Stimulated activated CD8-positive, alpha-beta memory T cell treated with anti-CD3 and anti-CD28 coated beads, Interleukin-15, amount 100 ng/mL, for 48 hours (primary cell): ENCODE measurements at regions not wholly inside any gene's neighbourhood (a gene's known extent, or its start where the extent isn't known, plus 50 kb on each side); places are given as distances from the start of the nearest gene placed in this dataset.

Source experiments
- DNase-seq, 2 donors: peaks; one replicate each; pipeline ENCODE4 v3.0.0-alpha.2; 2020; ENCODE audit warnings: low read depth in 2 of 2

DNA sequence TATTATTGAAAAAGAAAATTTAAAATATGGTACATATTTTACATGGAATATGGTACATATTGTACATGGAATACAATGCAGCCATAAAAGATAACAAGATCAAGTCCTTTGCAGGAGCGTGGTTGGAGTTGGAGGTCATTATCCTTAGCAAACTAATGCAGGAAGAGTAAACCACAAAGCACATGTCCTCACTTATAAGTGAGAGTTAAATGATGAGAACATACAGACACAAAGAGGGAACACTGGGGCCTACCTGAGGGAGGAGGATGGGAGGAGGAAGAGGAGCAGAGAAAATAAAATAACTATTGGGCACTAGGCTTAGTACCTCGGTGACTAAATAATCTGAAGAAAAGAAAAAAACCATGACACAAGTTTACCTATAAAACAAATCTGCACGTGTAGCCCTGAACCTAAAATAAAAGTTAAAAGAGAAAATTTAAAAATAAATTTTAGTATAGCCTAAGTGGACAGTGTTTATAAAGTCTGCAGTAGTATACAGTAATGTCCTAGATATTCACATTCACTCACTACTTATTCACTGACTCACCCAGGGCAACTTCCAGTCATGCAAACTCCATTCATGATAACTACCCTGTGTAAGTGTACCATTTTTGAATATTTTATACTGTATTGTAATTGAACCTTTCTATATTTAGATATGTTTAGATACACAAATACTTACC lies 204.4 kb downstream of the FAM76B start:
- no peak for DNase-seq

DNA sequence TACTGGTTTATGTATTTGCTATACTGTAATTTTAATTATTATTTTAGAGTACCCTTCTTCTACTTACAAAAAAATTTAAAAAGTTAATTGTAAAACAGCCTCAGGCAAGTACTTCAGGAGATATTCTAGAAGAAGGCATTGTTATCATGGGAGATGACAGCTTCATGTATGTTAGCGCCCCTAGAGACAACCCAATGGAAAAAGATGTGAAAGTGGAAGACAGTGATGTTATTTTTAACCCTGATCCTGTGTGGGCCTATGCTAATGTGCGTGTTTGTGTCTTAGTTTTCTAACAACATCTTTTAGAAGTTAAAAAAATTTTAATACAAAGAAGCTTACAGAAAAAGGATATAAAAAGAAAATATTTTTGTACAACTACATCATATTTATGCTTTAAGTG lies 205.0 kb downstream of the FAM76B start:
- no peak for DNase-seq

DNA sequence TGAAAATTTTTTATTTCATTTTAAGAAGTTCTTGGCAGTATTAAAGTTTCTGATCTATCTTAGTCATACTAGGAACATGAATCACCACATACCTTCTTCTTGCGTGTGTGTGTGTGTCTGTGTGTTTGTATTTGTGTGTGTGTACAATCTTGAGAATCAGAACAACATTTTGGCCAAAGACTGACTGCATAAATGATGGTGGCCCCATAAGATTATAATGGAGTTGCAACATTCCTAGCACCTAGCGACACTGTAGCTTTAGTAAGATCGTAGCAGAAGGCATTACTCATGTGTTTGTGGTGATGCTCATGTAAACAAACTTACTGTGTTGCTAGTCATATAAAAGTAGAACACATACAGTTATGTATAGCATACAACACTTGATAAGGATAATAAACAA lies 205.4 kb downstream of the FAM76B start:
- no peak for DNase-seq

DNA sequence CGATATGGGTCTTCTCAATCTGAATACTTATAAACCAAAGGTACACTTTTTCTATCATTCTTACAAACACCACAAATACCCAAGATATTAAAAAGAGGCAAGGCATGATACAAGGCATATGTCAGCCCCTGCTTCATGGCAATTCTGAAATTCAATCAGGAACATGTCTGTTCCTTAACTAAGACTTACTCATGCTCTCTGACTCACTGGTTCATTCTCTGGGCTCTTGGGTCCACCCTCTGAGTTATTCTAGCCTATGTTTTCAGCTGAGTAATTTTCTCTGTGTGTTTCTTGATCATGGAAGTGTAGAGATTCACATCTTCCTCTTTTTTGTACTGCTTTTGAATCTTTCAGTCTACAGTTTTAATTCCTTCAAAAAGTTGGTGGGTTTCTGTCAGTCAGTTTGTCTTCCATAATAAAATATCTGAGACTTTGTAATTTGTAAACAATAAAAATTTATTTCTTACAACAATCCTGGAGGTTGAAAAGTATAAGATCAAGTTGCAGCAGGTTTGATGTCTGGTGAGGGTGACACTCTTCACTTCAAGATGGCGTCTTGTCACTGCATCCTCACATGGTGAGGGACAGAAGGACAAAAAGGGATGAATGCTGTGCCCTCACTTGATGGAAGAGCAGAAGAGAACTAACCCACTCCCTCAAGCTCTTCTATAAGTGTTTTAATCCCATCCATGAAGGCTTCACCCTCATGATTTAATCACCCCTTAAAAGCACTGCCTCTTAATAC lies 211.7 kb downstream of the FAM76B start:
- no peak for DNase-seq

DNA sequence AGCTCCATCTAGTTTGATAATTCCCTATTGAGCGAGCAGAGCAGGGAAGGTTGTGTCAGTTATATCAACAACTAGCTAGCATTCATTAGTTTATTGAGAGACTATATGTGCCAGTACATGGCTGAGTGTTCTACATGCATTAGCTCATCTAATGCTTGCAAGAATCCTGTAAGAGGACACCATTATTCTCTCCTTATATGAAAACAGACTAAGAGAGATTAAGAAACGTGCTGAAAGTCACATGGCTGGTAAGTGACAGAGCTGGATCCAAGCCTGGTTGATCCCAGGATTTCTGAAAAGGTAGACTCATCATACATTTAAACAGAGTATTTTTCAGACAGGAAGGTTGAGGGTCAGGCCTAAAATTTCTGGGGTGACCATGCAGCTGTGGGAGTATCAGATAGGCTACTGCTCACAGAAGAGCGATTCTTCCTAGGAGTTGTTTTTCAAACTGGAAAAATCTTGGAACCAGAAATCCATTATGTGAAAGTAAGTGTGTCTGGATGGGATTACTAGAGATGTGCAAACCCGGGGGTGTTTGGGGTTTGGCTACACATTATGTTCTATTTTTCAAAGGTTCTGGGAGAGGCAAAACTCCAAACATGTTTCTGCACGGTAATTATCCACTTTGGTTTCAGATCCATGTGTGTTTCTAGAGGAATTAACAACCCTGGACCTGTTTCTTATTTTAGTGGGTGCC lies 213.3 kb downstream of the FAM76B start:
- DNase-seq: no peak

DNA sequence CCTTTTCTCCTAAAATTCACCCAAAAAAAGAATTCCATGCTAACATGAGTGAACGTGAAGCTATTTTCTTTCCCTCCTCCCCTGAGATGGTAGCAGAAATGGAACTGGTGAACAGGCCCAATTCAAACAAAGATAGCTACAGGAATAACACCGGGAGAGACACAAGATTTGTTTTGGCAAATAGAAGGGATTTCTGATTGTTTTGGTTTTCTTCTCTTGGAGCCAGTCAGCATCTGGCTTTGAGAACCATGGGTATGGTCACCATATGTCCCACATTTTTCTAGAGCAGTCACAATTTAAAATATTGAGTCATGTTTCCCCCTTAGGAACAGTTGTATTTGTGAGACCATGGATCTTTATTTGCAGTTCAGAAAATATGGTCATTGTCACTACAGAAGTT lies 214.1 kb downstream of the FAM76B start:
- DNase-seq: no peak

DNA sequence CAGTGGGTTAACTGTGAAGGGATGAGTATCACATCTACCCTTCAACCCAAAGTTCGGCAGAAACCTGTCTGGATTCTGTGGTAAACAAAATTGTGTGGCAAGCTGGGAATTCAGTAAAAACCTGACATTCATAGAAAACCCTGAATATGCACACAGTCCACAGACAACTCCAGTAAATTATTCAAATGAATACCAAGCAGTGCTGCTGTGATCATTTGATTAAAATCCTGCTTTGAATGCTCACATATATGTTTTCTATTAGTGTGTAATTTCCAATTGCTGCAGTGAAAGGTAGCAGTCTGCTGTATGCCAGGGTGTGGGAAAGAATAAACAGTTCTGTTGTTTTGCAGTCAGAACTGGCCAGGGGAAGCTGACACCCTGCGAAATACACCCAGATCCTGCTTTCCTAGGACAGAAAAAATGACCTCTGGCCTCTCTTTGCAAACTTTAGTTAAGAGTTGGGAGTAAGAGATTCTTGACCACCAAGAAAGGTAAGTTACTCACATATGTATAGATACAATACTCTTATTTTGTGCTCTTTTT lies 217.8 kb downstream of the FAM76B start:
- no peak for DNase-seq

DNA sequence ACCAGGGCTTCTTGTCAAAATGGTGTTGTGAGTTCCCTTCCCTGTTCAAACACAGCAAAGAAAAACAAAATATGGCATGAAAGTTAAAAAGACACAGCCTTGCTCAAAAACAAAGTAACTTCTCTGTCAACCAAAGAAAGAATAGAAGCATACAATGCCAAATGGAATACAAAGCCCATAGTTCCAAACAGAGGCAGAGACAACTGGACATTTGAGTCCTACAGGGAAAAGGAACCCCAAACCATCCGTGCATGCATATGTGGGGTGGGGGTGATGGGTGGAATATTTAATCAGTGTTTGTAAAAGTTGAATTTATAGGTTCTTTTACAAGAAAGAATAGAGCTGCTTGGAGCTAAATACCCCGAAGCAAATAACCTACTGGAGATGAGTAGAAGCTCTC lies 218.7 kb downstream of the FAM76B start:
- DNase-seq: no peak

DNA sequence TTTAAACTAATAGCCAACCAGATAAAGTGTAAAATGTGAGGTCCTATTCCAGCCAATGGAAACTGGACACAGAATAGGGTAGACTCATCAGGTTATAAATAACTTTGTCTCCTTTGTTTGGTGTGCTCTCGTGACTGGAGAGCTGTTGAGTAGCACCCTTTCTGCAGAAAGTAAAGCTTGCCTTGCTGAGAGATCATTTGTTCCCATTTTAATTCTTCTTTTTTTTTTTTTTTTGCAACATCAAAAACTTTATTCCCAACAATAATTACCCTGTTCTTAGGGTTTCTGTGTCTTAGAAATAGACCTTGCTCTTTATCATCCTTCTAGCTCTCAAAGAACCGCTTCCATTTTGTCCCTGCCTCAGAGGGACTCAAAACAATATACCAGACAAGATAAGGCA lies 220.4 kb downstream of the FAM76B start:
- no peak for DNase-seq

DNA sequence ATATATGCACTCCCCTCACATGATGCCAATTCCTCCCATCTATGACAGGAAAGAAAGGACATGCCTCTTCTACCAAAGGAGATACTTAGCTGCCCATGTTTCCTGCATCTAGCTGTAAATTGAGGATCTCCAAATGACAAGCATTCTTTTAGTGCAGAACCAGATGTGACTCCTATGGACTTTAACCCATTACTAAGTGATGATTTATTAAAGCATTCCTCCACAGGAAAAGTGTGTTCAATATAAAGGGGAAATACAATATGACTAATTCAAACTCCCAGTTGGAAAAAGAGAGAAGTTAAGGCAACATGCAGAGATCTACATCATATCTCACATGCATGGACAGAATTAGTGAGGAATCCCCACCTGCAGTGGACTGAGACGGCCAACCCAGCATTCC lies 221.3 kb downstream of the FAM76B start:
- no peak for DNase-seq

DNA sequence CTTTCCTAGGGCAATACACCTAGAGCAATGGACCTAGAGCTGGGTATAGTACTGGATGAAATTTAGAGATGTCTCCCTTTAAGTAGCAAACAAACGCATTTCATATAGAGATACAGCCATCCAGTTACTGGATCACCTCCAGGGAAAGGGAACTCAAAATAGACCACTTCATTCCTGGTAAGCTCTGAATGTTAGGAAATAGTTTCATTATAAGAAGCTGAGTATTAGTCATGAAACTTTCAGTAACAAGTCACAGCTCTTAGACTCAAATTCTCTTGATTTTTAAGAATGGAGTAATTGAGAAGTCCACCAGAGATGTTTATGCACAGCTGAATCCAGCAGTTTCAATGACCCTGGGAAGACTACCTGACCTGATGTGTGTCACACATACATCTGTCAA lies 221.9 kb downstream of the FAM76B start:
- DNase-seq: no peak

DNA sequence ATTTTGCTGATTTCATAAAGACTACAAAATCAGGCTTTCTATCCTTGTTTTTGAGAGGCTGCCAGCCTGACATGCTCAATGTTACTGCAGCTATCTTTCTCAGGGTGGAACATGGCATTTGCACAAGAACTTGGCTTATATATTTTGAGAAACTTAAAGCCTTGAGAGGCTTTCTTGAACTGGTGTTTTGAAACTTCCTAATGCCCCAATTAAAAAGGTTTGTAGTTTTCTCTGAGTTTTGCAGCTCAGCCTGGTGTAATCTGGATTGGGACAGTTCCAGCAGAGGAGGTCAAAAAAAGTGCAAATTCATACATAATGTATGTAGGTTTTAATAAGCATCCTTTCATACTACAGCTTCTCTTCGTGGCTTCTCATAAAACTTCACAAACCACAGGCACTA lies 223.4 kb downstream of the FAM76B start:
- DNase-seq: no peak

DNA sequence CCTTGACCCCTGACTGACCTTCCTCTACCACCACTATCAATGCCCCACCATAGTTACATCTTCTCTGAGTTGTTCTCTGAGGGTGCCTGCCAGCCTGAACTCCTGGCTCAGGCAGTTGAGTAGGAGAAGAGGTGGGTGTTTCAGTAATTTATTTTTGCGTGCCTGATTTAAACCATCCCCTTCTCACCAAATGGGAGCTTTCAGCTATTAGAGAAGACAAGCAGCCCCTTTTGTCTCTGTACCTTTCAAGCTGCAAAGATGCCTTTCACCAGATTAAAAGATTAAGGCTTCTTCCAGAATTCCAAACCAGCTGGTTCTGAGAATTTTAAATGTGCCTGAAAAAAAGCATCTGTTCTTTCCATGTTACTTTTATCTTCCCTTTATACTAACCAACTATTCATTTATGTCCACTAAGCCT lies 223.8 kb downstream of the FAM76B start:
- DNase-seq: no peak

DNA sequence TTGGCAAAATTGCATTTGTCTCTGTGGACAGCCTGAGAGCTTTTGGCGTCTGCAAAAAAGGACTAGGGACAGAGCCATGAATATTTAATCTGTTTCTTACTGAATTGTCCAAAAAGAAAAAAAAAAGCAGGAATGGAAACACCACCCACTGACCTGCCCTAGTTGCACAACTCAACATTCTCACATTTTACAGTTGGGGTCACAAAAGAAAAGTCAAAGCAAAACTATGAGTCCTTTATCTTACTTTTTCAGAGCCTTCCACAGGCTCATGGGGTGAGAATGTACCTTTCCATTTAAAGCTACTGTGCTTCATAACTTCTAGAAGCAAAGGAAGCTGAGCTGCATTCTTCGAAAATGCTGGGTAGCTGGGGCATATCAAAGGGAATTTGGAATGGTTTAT lies 225.7 kb downstream of the FAM76B start:
- DNase-seq: no peak

DNA sequence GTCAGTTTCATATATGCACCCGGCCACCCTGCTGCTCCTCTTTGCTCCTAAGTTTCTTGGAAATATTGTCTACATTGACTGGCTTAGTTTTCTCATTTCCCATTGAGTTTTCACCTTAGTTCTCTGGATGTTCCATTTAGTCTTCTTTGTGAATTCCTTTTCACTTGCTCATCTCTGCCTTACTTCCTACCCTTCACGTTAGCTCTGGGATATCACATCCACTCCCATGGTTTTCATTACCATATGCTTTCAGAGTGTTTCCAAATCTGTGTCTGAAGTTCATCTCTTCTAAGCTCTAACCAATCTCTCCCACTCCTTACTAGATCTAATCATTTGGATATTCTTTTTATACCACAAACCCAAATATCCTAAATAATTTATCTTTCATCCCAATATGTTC lies 226.4 kb downstream of the FAM76B start:
- DNase-seq: no peak

DNA sequence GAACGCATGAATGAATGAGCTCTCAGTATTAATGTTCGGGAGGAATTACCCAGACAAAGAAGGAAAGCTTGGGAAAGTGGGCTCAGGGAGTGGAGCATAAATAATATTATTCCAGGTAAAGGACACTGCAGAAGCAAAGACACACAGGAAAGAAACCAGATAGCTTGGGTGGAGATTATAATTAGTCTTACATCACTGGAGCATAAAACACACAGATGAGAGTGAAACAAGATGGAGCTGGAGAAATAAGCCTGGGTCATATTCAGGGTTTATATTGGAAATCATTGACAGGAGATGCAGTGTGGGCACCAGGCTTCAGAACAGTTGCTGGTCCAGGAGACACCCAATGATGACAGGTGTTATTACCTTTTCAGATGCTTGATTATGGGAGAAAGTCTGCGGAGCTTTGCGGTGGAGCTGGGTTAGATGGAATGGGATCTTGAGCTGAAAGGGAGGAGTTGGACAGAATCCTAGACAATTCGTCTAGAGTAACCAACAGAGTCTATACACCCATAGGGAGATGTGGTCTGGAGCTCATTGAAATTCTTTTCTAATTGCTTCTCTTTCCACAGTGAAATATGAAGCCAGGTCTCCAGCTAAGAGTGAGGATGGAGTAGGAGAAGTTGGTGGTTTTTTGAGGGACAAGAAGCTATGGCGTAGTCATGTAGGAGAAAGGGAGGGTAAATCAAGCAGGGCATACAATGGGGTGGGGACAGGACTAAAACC lies 227.2 kb downstream of the FAM76B start:
- no peak for DNase-seq

DNA sequence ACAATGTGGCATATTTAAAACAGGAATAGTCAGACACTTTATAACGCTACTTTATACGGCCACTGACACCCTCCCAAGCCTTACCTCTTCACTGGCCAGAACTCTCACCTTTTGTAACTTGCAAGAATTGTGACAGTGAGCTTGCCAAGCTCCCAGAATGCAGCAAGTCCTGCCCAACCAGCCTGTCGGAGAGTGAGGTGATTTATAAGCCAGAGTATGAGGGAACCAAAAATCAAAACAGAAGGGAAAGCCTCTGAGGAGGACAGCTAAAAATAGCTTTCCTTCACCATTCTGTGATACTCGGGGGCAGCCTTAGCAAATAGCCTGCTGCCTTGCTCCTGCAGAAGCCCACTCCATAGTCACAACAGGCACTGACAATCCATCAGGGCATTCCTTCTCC lies 229.7 kb downstream of the FAM76B start:
- DNase-seq: no peak

DNA sequence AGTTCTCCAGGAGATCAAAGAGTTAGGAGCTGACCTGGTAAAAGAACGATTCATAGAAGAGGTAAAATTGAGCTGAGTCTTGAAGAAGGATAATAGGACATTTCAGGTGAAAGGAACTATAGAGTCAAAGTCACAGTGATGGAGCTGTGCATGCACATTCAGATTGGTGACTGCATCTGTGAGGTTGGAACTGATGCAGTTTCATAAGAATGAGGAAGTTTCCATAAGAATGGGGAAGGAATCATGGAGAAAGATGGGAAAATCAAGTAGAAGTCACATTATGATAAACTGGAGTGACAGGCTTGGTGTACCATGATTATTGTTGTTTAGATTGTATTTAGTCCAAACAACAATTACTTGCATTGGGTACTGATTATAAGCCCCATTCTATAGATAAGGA lies 232.2 kb downstream of the FAM76B start:
- DNase-seq: no peak

DNA sequence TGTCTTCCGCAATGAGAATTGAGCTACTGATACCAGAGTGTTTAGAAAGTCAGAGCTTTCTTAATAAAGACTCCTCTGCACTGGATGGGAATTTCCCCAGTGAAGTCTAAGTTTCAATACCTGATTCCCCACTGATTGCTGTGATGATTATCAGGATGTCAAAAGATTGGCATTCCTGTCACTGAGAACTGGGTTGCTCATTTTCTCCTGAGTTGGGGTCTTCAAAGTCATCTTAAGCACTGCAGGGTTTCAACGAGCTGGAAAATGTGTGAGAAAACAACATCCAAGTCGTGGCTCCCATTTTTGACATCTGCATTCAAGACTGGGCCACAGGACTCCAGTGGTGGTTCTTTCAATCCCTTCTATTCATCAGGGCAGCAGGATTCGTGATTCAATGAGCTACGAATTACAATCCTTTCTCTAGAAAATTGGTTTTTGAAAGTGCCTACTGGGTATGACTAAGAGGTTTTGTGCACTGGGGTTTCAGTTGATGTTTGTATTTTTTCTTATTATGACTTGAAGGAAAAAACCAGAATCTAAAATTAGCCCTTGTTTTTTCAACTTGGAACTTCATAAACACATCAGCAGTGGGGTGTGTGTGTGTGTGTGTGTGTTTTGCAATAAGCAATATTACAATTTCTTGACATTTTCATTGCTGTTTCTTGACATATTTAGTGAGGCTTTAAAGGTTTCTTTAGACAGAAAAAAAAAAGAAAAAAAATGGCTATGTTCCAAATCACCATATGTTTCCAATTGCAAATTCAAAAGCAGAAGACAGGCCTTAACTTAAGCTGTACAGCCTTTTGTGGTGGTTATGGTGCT lies 233.0 kb downstream of the FAM76B start:
- no peak for DNase-seq

DNA sequence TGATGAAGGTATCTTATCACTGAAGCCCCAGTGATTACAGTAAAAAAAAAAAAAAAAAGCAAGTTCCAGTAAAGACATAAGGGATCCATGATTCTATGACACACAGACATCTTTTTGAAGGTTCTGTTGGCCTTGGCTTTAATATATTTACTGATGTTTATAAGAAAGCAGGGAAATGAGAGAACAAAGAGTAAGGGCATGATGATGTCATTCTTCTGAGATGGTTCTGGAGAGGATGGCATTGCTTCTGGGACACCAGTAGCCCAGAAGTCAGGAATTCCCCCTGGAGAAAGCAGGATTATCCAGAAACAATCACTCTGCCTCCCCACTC lies 233.6 kb downstream of the FAM76B start:
- DNase-seq: no peak

DNA sequence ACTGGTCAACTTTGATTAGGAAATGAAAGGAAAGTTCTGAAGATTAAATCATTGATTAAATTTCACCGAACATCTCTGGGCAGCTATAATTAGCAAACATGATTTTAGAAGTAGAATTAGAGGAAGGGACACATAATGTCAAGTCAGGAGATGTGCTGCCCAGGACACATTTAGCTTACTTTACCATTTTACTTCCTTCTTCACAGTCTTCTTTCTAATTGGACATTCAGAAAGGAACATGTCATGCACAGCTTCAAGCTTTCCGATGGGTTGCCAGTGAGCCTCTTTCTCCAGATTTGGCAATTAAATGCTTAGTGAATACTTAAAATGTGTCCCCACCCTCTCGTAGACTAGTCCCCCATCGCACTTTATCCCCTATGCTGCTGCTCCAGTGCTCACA lies 234.7 kb downstream of the FAM76B start:
- no peak for DNase-seq
